K562 (cell line): ENCODE measurements at regions not wholly inside any gene's neighbourhood (a gene's known extent, or its start where the extent isn't known, plus 50 kb on each side); places are given as distances from the start of the nearest gene placed in this dataset.

Source experiments
- ARID3A ChIP-seq: IDR thresholded peaks from 2 replicates; pipeline ENCODE4 v1.6.1; 2012; ENCODE audit warnings: low read depth, low read length, improper control_type of control experiment, borderline replicate concordance
- ASH1L ChIP-seq: fragments of 450-650 bp; IDR thresholded peaks from 2 replicates; pipeline ENCODE4 v1.6.1; 2018; ENCODE audit warnings: borderline replicate concordance, mild to moderate bottlenecking, low read depth; ENCODE audit not compliant: partially characterized antibody
- BCLAF1 ChIP-seq, 2 experiments: fragments of 450-650 bp in 1 of 2; IDR thresholded peaks; 2 replicates each; pipeline ENCODE4 v1.6.1; 2011 to 2017; ENCODE audit warnings: low read depth in 2 of 2, antibody characterized with exemption in 1 of 2, borderline replicate concordance in 1 of 2, low read length in 1 of 2, mild to moderate bottlenecking in 1 of 2, mixed read lengths in 1 of 2; ENCODE audit not compliant: control insufficient read depth in 1 of 2
- CSDE1 ChIP-seq, 2 experiments: fragments of 450-650 bp; IDR thresholded peaks; 2 replicates each; pipeline ENCODE4 v1.6.1; 2016; ENCODE audit warnings: mild to moderate bottlenecking in 1 of 2
- HMG20B ChIP-seq: fragments of 250-450 bp; sonication (Bioruptor Pico); IDR thresholded peaks from 2 replicates; pipeline ENCODE4 v1.5.0; 2021; ENCODE audit warnings: mild to moderate bottlenecking
- IRF2 ChIP-seq: sonication (generic); formaldehyde crosslinking; IDR thresholded peaks from 2 replicates; pipeline ENCODE4 v1.8.1; 2022; ENCODE audit warnings: mild to moderate bottlenecking, missing genetic modification reagents
- KDM1A ChIP-seq, 2 experiments: fragments of 450-650 bp; IDR thresholded peaks; 2 replicates each; pipeline ENCODE4 v1.6.1; 2016; ENCODE audit warnings: mild to moderate bottlenecking in 2 of 2
- KLF13 ChIP-seq: fragments of 450-650 bp; IDR thresholded peaks from 2 replicates; pipeline ENCODE4 v1.6.1; 2016; ENCODE audit warnings: missing genetic modification characterization, low read depth, mild to moderate bottlenecking, missing compliant biosample characterization, moderate library complexity, borderline replicate concordance
- NEUROD1 ChIP-seq: fragments of 150-350 bp; IDR thresholded peaks from 2 replicates; pipeline ENCODE4 v1.6.1; 2014; ENCODE audit warnings: borderline replicate concordance, low read length, low read depth; ENCODE audit not compliant: partially characterized antibody
- NR2C2 ChIP-seq, 2 experiments: fragments of 200-800 bp in 1 of 2; sonication (Bioruptor generic) in 1 of 2; sonication (generic) in 1 of 2; formaldehyde crosslinking in 1 of 2; IDR thresholded peaks; 2 replicates each; pipeline versions ENCODE4 v1.6.1 to v1.8.0; 2016 to 2022; ENCODE audit warnings: mild to moderate bottlenecking in 1 of 2, missing compliant biosample characterization in 1 of 2, missing genetic modification characterization in 1 of 2, missing genetic modification reagents in 1 of 2
- OTX1 ChIP-seq: fragments of 450-650 bp; formaldehyde crosslinking; IDR thresholded peaks from 2 replicates; pipeline ENCODE4 v1.4.0; 2022; ENCODE audit warnings: mild to moderate bottlenecking
- RBBP5 ChIP-seq: fragments of 200-600 bp; sonication (generic); IDR thresholded peaks from 2 replicates; pipeline ENCODE4 v1.6.1; 2012; ENCODE audit warnings: borderline replicate concordance, mild to moderate bottlenecking, low read length, control low read depth, inconsistent platforms; ENCODE audit not compliant: insufficient read depth, poor library complexity, severe bottlenecking
- RBM17 ChIP-seq: fragments of 200-400 bp; formaldehyde crosslinking; IDR thresholded peaks from 2 replicates; pipeline ENCODE4 v1.6.1; 2017; ENCODE audit warnings: low read depth, mild to moderate bottlenecking, low read length, borderline replicate concordance
- RNF2 ChIP-seq: sonication (generic); IDR thresholded peaks from 2 replicates; pipeline ENCODE4 v1.6.1; 2016
- SIN3B ChIP-seq: fragments of 450-650 bp; IDR thresholded peaks from 2 replicates; pipeline ENCODE4 v1.6.1; 2017; ENCODE audit warnings: low read depth, mild to moderate bottlenecking, moderate library complexity
- SNAPC5 ChIP-seq: fragments of 250-450 bp; sonication (Bioruptor Pico); IDR thresholded peaks from 2 replicates; pipeline ENCODE4 v1.8.0; 2021; ENCODE audit warnings: moderate library complexity, mild to moderate bottlenecking, inconsistent platforms
- SOX6 ChIP-seq: fragments of 450-650 bp; IDR thresholded peaks from 2 replicates; pipeline ENCODE4 v1.6.1; 2014; ENCODE audit warnings: mild to moderate bottlenecking
- YY1 ChIP-seq, 3 experiments: IDR thresholded peaks; 2 replicates each; pipeline ENCODE4 v1.6.1; 2011; ENCODE audit warnings: low read length in 2 of 3, mild to moderate bottlenecking in 2 of 3, moderate library complexity in 2 of 3, borderline replicate concordance in 1 of 3, control low read depth in 1 of 3, low read depth in 1 of 3; ENCODE audit not compliant: insufficient read depth in 3 of 3, insufficient replicate concordance in 2 of 3, control insufficient read depth in 1 of 3, insufficient read length in 1 of 3; ENCODE audit errors: extremely low read depth in 1 of 3
- ZBTB26 ChIP-seq: fragments of 450-650 bp; formaldehyde crosslinking; IDR thresholded peaks from 2 replicates; pipeline ENCODE4 v1.4.0; 2022; ENCODE audit warnings: missing genetic modification characterization
- ZNF766 ChIP-seq: fragments of 200-800 bp; sonication (Bioruptor generic); conservative IDR thresholded peaks from 2 replicates; pipeline ENCODE4 v1.6.1; 2016; ENCODE audit warnings: missing genetic modification characterization, missing compliant biosample characterization

- TF ChIP-seq ARID3A (no peak), IRF2 (no peak), BCLAF1 (IDR thresholded peaks at IDR 0.05; ENCODE audit: borderline replicate concordance in 1 of 2, control insufficient read depth in 1 of 2, low read depth in 2 of 2, low read length in 1 of 2) (no peak), RBBP5 (no peak), NR2C2 (CRISPR knock-in tag; IDR thresholded peaks at IDR 0.05) (no peak), NR2C2 (tag; IDR thresholded peaks at IDR 0.05) (peak; percentile 43; the same call in 1 of the 2 replicates), OTX1 (CRISPR knock-in tag) (no peak), ASH1L (no peak), RBM17 (no peak), HMG20B (CRISPR knock-in tag) (no peak), NEUROD1 (no peak), ZNF766 (CRISPR knock-in tag) (peak; percentile 81; the same call in 1 of the 2 replicates), YY1 (IDR thresholded peaks at IDR 0.05; ENCODE audit: borderline replicate concordance in 1 of 3, control insufficient read depth in 1 of 3, extremely low read depth in 1 of 3, insufficient read depth in 3 of 3, insufficient read length in 1 of 3, insufficient replicate concordance in 2 of 3, low read depth in 1 of 3, low read length in 2 of 3) (no peak), KDM1A (IDR thresholded peaks at IDR 0.05) (no peak), SNAPC5 (no peak), CSDE1 (IDR thresholded peaks at IDR 0.05) (no peak), SIN3B (no peak), SOX6 (no peak), ZBTB26 (CRISPR knock-in tag) (no peak), KLF13 (tag) (no peak), RNF2 (no peak)
Measured at GRCh38 chr1:213724640-213725536, 262.9 kb upstream of the PROX1 start (continued).
